IMR-90 (cell line): ENCODE measurements at regions not wholly inside any gene's neighbourhood (a gene's known extent, or its start where the extent isn't known, plus 50 kb on each side); places are given as distances from the start of the nearest gene placed in this dataset.

Source experiments
- ATAC-seq: fragments of 200-7000 bp; cut with Tn5 transposase; 2 replicates; pipeline ENCODE4 v1.9.1; 2020; ENCODE audit warnings: low read depth, mild to moderate bottlenecking, moderate library complexity
- BruUV-seq: library from RNA; stranded (reverse); fragments of 400-500 nt; replicated peaks from 2 replicates; lab custom pipeline; 2021; lab: Mats Ljungman, UMichigan
- CTCF ChIA-PET: fragments of 300-600 bp; formaldehyde crosslinking; extraction: SDS; loops from one replicate; lab custom pipeline; 2021; ENCODE audit warnings: antibody characterized with exemption; lab: Yijun Ruan, JAX
- POLR2A ChIA-PET: fragments of 300-600 bp; sonication (Branson Sonifier 250); formaldehyde crosslinking; loops from one replicate; lab custom pipeline; 2022; ENCODE audit warnings: antibody characterized with exemption; ENCODE audit not compliant: unreplicated experiment; lab: Charles Lee
- DNase-seq: peaks from one replicate; pipeline ENCODE4 v3.0.0; 2013
- H2AFZ ChIP-seq: replicated peaks from 2 replicates; pipeline ENCODE3; 2013; ENCODE audit warnings: low read length, mild to moderate bottlenecking; ENCODE audit not compliant: poor library complexity
- H2AK5ac ChIP-seq: 2 replicates; pipeline ENCODE4 v1.6.1; 2013; ENCODE audit warnings: low read depth, low read length, inconsistent platforms
- H2AK9ac ChIP-seq: replicated peaks from 2 replicates; pipeline ENCODE3; 2013; ENCODE audit warnings: mild to moderate bottlenecking, low read depth, low read length, moderate library complexity; ENCODE audit not compliant: poor library complexity
- H2BK120ac ChIP-seq: 2 replicates; pipeline ENCODE4 v1.6.1; 2013; ENCODE audit warnings: low read depth, low read length, inconsistent platforms
- H2BK15ac ChIP-seq: 3 replicates; pipeline ENCODE4 v1.6.1; 2013; ENCODE audit warnings: low read depth, low read length, inconsistent platforms
- H2BK20ac ChIP-seq: 2 replicates; pipeline ENCODE4 v1.6.1; 2013; ENCODE audit warnings: low read depth, mild to moderate bottlenecking, inconsistent platforms, low read length, moderate library complexity
- H2BK5ac ChIP-seq: 2 replicates; pipeline ENCODE4 v1.6.1; 2013; ENCODE audit warnings: mild to moderate bottlenecking, low read depth, low read length, inconsistent platforms; ENCODE audit not compliant: poor library complexity, severe bottlenecking
- H3K14ac ChIP-seq: replicated peaks from 2 replicates; pipeline ENCODE4 v1.6.1; 2013; ENCODE audit warnings: low read depth, low read length, inconsistent platforms
- H3K18ac ChIP-seq: 2 replicates; pipeline ENCODE4 v1.6.1; 2013; ENCODE audit warnings: low read depth, low read length, control low read depth
- H3K23ac ChIP-seq: 2 replicates; pipeline ENCODE4 v1.6.1; 2013; ENCODE audit warnings: low read depth, low read length, inconsistent platforms
- H3K27ac ChIP-seq: 2 replicates; pipeline ENCODE4 v1.5.1; 2013; ENCODE audit warnings: mild to moderate bottlenecking, control low read depth, low read length; ENCODE audit not compliant: insufficient read depth
- H3K27me3 ChIP-seq: 2 replicates; pipeline ENCODE4 v1.6.1; 2013; ENCODE audit warnings: low read length; ENCODE audit not compliant: control insufficient read depth, insufficient read depth
- H3K36me3 ChIP-seq: 2 replicates; pipeline ENCODE4 v1.6.1; 2013; ENCODE audit warnings: low read length, mixed read lengths; ENCODE audit not compliant: control insufficient read depth, insufficient read depth
- H3K4ac ChIP-seq: 2 replicates; pipeline ENCODE4 v1.6.1; 2013; ENCODE audit warnings: low read depth, low read length, inconsistent platforms
- H3K4me1 ChIP-seq: 2 replicates; pipeline ENCODE4 v1.6.1; 2013; ENCODE audit warnings: low read length, mixed read lengths; ENCODE audit not compliant: control insufficient read depth, insufficient read depth
- H3K4me2 ChIP-seq: 2 replicates; pipeline ENCODE4 v1.6.1; 2013; ENCODE audit warnings: low read depth, mild to moderate bottlenecking, control low read depth, low read length, moderate library complexity
- H3K4me3 ChIP-seq: 2 replicates; pipeline ENCODE4 v1.5.1; 2013; ENCODE audit warnings: low read depth, mild to moderate bottlenecking, control low read depth, low read length, moderate library complexity; ENCODE audit not compliant: insufficient read depth
- H3K56ac ChIP-seq: 2 replicates; pipeline ENCODE4 v1.6.1; 2013; ENCODE audit warnings: low read length, inconsistent platforms; ENCODE audit not compliant: insufficient read depth; ENCODE audit errors: extremely low read depth
- H3K79me1 ChIP-seq, 2 experiments: 2 replicates each; pipeline ENCODE4 v1.6.1; 2013; ENCODE audit warnings: low read length in 2 of 2, inconsistent platforms in 1 of 2, low read depth in 1 of 2
- H3K9ac ChIP-seq: 2 replicates; pipeline ENCODE4 v1.6.1; 2013; ENCODE audit warnings: low read depth, low read length, control low read depth
- H3K9me1 ChIP-seq: 2 replicates; pipeline ENCODE4 v1.6.1; 2013; ENCODE audit warnings: low read length, inconsistent platforms; ENCODE audit not compliant: insufficient read depth
- H3K9me3 ChIP-seq: 2 replicates; pipeline ENCODE4 v1.6.1; 2013; ENCODE audit warnings: low read length; ENCODE audit not compliant: control insufficient read depth, insufficient read depth
- H4K20me1 ChIP-seq: 2 replicates; pipeline ENCODE4 v1.6.1; 2013; ENCODE audit warnings: low read length, inconsistent platforms; ENCODE audit not compliant: insufficient read depth
- H4K5ac ChIP-seq: 2 replicates; pipeline ENCODE4 v1.6.1; 2013; ENCODE audit warnings: mild to moderate bottlenecking, low read depth, low read length, control low read depth
- H4K8ac ChIP-seq, 2 experiments: 2 replicates each; pipeline ENCODE4 v1.6.1; 2013; ENCODE audit warnings: low read depth in 2 of 2, low read length in 2 of 2, control low read depth in 1 of 2, inconsistent platforms in 1 of 2
- H4K91ac ChIP-seq: 2 replicates; pipeline ENCODE4 v1.6.1; 2013; ENCODE audit warnings: low read depth, low read length, inconsistent platforms; ENCODE audit not compliant: insufficient read depth
- BHLHE40 ChIP-seq: fragments of 150-350 bp; IDR thresholded peaks from 2 replicates; pipeline ENCODE4 v1.6.1; 2016; ENCODE audit warnings: mild to moderate bottlenecking, low read depth, low read length
- CHD1 ChIP-seq: IDR thresholded peaks from 2 replicates; pipeline ENCODE4 v1.6.1; 2012; ENCODE audit warnings: low read depth, low read length, improper control_type of control experiment
- FOS ChIP-seq: fragments of 150-350 bp; IDR thresholded peaks from 2 replicates; pipeline ENCODE4 v1.6.1; 2016; ENCODE audit warnings: low read depth, low read length
- MAFK ChIP-seq: IDR thresholded peaks from 2 replicates; pipeline ENCODE4 v1.6.1; 2012; ENCODE audit warnings: low read depth, low read length, improper control_type of control experiment
- MAZ ChIP-seq: IDR thresholded peaks from 2 replicates; pipeline ENCODE4 v1.6.1; 2012; ENCODE audit warnings: low read depth, mild to moderate bottlenecking, low read length, improper control_type of control experiment, moderate library complexity, borderline replicate concordance
- MXI1 ChIP-seq: IDR thresholded peaks from 2 replicates; pipeline ENCODE4 v1.6.1; 2012; ENCODE audit warnings: low read depth, mild to moderate bottlenecking, low read length, moderate library complexity, borderline replicate concordance
- NFE2L2 ChIP-seq: fragments of 150-350 bp; IDR thresholded peaks from 2 replicates; pipeline ENCODE4 v1.6.1; 2016; ENCODE audit warnings: low read depth, mild to moderate bottlenecking, low read length
- POLR2A ChIP-seq: IDR thresholded peaks from 2 replicates; pipeline ENCODE4 v1.6.1; 2012; ENCODE audit warnings: mild to moderate bottlenecking, low read depth, low read length
- RCOR1 ChIP-seq: IDR thresholded peaks from 2 replicates; pipeline ENCODE4 v1.6.1; 2012; ENCODE audit warnings: mild to moderate bottlenecking, low read length, improper control_type of control experiment; ENCODE audit not compliant: insufficient replicate concordance
- RFX5 ChIP-seq: IDR thresholded peaks from 2 replicates; pipeline ENCODE4 v1.8.0; 2012; ENCODE audit warnings: low read depth, mild to moderate bottlenecking, low read length, moderate library complexity
- WGBS, 2 experiments: methylation state at CpG; one replicate each; pipeline versions ENCODE4 v1.1.5 to v1.1.7; 2013; ENCODE audit warnings: missing lambda C conversion rate in 2 of 2; ENCODE audit not compliant: insufficient read length in 1 of 2; ENCODE audit errors: extremely low coverage in 2 of 2; 5-methylcytosine and 5-hydroxymethylcytosine counted together
- dilution Hi-C: fragments of 300-500 bp; cut with HindIII; formaldehyde crosslinking; loops from one replicate; pipeline ENCODE4 v1.14.3; 2018; ENCODE audit warnings: low sequenced_read_pairs; ENCODE audit not compliant: unreplicated experiment
- in situ Hi-C: fragments of 300-500 bp; cut with MboI; formaldehyde crosslinking; loops from 3 replicates; pipeline ENCODE4 v1.14.3; 2019; ENCODE audit warnings: low sequenced_read_pairs, inconsistent platforms, mixed read lengths
- intact Hi-C: fragments of 100-400 bp; cut with micrococcal nuclease; formaldehyde crosslinking; loops from 2 replicates; pipeline ENCODE4 v1.10.0; 2022
- TF ChIP-seq, protein P1 (sequence below): fragments of 150-350 bp; IDR thresholded peaks from 2 replicates; pipeline ENCODE4 v1.6.1; 2017; ENCODE audit warnings: mild to moderate bottlenecking, antibody characterized with exemption, low read length, low read depth
- TF ChIP-seq, protein P2 (sequence below): conservative IDR thresholded peaks from 2 replicates; pipeline ENCODE4 v1.5.1; 2012; ENCODE audit warnings: mild to moderate bottlenecking, low read depth, low read length, improper control_type of control experiment

DNA sequence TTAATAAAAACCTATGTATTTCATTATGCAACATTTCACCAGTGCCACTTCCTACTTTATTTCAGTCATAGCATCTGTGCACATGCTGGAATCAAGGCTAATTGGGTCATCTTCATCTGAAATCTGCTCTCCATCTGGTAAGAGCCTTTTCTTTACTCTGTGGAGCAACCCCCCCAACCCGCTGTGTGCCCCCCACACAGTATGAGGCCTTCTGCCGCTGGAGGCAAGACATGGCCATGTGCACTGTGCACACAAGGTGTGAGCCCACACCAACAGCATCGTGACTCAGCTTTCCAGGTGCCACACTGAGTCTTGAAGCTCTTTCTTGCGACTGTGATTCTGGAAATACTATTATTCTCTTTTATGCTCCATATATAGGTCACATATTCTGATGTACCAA is 471.0 kb downstream of the TBC1D4 start:
- Histone ChIP-seq H3K4me2 (no peak overlapping the region), H2BK20ac (no peak overlapping the region), H2BK15ac (no peak overlapping the region), H4K8ac (no peak overlapping the region), H2BK120ac (no peak overlapping the region), H3K27me3 (no peaks in the 10 kb centered on the region), H3K9ac (no peak overlapping the region), H3K23ac (no peak overlapping the region), H3K4me1 (no peaks in the 10 kb centered on the region), H2AFZ (no peak overlapping the region), H3K56ac (no peak overlapping the region), H3K79me1 (no peaks in the 10 kb centered on the region), H3K36me3 (no peaks in the 10 kb centered on the region), H4K20me1 (no peaks in the 10 kb centered on the region), H3K4ac (no peak overlapping the region), H3K18ac (no peak overlapping the region), H3K27ac (no peak overlapping the region), H4K91ac (no peak overlapping the region), H3K14ac (no peak overlapping the region), H2AK9ac (no peak overlapping the region), H4K5ac (no peak overlapping the region), H2AK5ac (no peak overlapping the region), H3K9me3 (no peaks in the 10 kb centered on the region), H2BK5ac (no peak overlapping the region), H3K9me1 (no peaks in the 10 kb centered on the region), H3K4me3 (no peak overlapping the region)
- no TSS peak for BruUV-seq
- no peak for ATAC-seq
- DNase-seq: no peak
- CTCF ChIA-PET: no interaction called here
- no peak for TF ChIP-seq MXI1
- TF ChIP-seq RCOR1: no peak
- TF ChIP-seq CHD1: no peak
- TF ChIP-seq, protein P1, sequence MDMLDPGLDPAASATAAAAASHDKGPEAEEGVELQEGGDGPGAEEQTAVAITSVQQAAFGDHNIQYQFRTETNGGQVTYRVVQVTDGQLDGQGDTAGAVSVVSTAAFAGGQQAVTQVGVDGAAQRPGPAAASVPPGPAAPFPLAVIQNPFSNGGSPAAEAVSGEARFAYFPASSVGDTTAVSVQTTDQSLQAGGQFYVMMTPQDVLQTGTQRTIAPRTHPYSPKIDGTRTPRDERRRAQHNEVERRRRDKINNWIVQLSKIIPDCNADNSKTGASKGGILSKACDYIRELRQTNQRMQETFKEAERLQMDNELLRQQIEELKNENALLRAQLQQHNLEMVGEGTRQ: no peak
- no peak for TF ChIP-seq BHLHE40
- TF ChIP-seq RFX5: no peak
- TF ChIP-seq POLR2A: no peak
- no peak for TF ChIP-seq MAFK
- no peak for TF ChIP-seq FOS
- TF ChIP-seq NFE2L2: no peak
- TF ChIP-seq MAZ: no peak
- TF ChIP-seq, protein P2, sequence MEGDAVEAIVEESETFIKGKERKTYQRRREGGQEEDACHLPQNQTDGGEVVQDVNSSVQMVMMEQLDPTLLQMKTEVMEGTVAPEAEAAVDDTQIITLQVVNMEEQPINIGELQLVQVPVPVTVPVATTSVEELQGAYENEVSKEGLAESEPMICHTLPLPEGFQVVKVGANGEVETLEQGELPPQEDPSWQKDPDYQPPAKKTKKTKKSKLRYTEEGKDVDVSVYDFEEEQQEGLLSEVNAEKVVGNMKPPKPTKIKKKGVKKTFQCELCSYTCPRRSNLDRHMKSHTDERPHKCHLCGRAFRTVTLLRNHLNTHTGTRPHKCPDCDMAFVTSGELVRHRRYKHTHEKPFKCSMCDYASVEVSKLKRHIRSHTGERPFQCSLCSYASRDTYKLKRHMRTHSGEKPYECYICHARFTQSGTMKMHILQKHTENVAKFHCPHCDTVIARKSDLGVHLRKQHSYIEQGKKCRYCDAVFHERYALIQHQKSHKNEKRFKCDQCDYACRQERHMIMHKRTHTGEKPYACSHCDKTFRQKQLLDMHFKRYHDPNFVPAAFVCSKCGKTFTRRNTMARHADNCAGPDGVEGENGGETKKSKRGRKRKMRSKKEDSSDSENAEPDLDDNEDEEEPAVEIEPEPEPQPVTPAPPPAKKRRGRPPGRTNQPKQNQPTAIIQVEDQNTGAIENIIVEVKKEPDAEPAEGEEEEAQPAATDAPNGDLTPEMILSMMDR: no peak
- POLR2A ChIA-PET: no interaction called here
- intact Hi-C loops: no loop called here
- dilution Hi-C loops: no loop called here
- in situ Hi-C loops: no loop called here
- WGBS, 2 experiments: 100% methylated on average over 2 of the region's 4 CpGs; no CpG with 5 or more reads in 1 of the 2 experiments
